ENCODE measurements at regions not wholly inside any gene's neighbourhood (a gene's known extent, or its start where the extent isn't known, plus 50 kb on each side); places are given as distances from the start of the nearest gene placed in this dataset.

DNA sequence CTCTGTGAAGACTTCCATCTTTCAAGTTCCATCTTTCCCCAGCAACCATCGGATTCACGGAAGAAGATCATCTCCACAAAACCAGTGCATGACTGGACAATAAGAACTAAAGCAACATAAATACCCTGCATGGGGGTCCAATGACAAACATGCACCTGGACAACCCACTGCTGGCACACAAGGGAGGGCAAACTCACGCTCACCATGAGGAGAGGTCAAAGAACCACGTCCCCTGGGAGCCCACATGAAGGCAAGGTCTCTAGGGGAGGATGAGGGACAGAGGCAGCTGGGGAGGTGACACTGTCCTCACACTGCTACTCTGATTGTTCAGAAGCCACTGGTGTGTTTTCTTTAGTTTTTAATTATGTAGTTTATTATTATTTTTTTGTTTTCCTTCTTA is 190.8 kb downstream of the MED10 start:
- TF ChIP-seq CTCF (IDR thresholded peaks at IDR 0.05; ENCODE audit: extremely low read depth, low read depth, low read length): no peak
- Histone ChIP-seq H3K79me2 (ENCODE audit: insufficient read depth, low read length) (no peaks in the 10 kb centered on the region), H3K36me3 (ENCODE audit: insufficient read depth, low read length) (no peaks in the 10 kb centered on the region), H3K4me3 (ENCODE audit: insufficient read depth, low read length) (no peak overlapping the region), H3K27ac (ENCODE audit: low read depth, low read length) (no peak overlapping the region), H3K27me3 (ENCODE audit: insufficient read depth, low read length) (no peaks in the 10 kb centered on the region), H3K9me3 (ENCODE audit: low read depth, low read length) (no peaks in the 10 kb centered on the region), H4K20me1 (ENCODE audit: insufficient read depth, low read length) (no peaks in the 10 kb centered on the region), H3K4me1 (ENCODE audit: insufficient read depth, low read length) (no peaks in the 10 kb centered on the region), H3K4me2 (ENCODE audit: insufficient read depth, low read length) (no peak overlapping the region), H2AFZ (ENCODE audit: low read length) (no peak overlapping the region)
- no peak for DNase-seq (ENCODE audit: insufficient read length, low spot score, missing footprints)

DNA sequence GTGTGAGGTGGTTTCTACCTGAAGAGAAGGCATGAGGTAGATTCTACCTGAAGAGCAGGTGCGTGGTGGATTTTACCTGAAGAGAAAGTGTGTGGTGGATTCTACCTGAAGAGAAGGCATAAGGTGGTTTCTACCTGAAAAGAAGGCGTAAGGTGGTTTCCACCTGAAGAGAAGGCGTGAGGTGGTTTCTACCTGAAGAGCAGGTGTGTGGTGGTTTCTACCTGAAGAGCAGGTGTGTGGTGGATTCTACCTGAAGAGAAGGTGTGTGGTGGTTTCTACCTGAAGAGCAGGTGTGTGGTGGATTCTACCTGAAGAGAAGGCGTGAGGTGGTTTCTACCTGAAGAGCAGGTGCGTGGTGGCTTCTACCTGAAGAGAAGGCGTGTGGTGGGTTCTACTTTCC is 192.8 kb downstream of the MED10 start:
- Histone ChIP-seq H3K79me2 (ENCODE audit: insufficient read depth, low read length) (no peaks in the 10 kb centered on the region), H3K27ac (ENCODE audit: low read depth, low read length) (no peak overlapping the region), H4K20me1 (ENCODE audit: insufficient read depth, low read length) (no peaks in the 10 kb centered on the region), H3K9me3 (ENCODE audit: low read depth, low read length) (no peaks in the 10 kb centered on the region), H3K4me1 (ENCODE audit: insufficient read depth, low read length) (no peaks in the 10 kb centered on the region), H2AFZ (ENCODE audit: low read length) (no peak overlapping the region), H3K4me3 (ENCODE audit: insufficient read depth, low read length) (no peak overlapping the region), H3K27me3 (ENCODE audit: insufficient read depth, low read length) (no peaks in the 10 kb centered on the region), H3K4me2 (ENCODE audit: insufficient read depth, low read length) (no peak overlapping the region), H3K36me3 (ENCODE audit: insufficient read depth, low read length) (no peaks in the 10 kb centered on the region)
- DNase-seq (ENCODE audit: insufficient read length, low spot score, missing footprints): no peak
- no peak for TF ChIP-seq CTCF (IDR thresholded peaks at IDR 0.05; ENCODE audit: extremely low read depth, low read depth, low read length)

GRCh38 chr5:6184481-6184880 is 193.9 kb downstream of the MED10 start:
- H3K4me1 ChIP-seq (ENCODE audit: insufficient read depth, low read length): no peaks in the 10 kb centered on the region
- no peak overlapping the region for H3K4me3 ChIP-seq (ENCODE audit: insufficient read depth, low read length)
- no peaks in the 10 kb centered on the region for H3K79me2 ChIP-seq (ENCODE audit: insufficient read depth, low read length)
- no peak for TF ChIP-seq CTCF (IDR thresholded peaks at IDR 0.05; ENCODE audit: extremely low read depth, low read depth, low read length)
- no peak overlapping the region for H3K4me2 ChIP-seq (ENCODE audit: insufficient read depth, low read length)
- no peaks in the 10 kb centered on the region for H4K20me1 ChIP-seq (ENCODE audit: insufficient read depth, low read length)
- no peaks in the 10 kb centered on the region for H3K27me3 ChIP-seq (ENCODE audit: insufficient read depth, low read length)
- no peaks in the 10 kb centered on the region for H3K9me3 ChIP-seq (ENCODE audit: low read depth, low read length)
- no peak overlapping the region for H2AFZ ChIP-seq (ENCODE audit: low read length)
- H3K27ac ChIP-seq (ENCODE audit: low read depth, low read length): no peak overlapping the region
- H3K36me3 ChIP-seq (ENCODE audit: insufficient read depth, low read length): no peaks in the 10 kb centered on the region
- no peak for DNase-seq (ENCODE audit: insufficient read length, low spot score, missing footprints)

DNA sequence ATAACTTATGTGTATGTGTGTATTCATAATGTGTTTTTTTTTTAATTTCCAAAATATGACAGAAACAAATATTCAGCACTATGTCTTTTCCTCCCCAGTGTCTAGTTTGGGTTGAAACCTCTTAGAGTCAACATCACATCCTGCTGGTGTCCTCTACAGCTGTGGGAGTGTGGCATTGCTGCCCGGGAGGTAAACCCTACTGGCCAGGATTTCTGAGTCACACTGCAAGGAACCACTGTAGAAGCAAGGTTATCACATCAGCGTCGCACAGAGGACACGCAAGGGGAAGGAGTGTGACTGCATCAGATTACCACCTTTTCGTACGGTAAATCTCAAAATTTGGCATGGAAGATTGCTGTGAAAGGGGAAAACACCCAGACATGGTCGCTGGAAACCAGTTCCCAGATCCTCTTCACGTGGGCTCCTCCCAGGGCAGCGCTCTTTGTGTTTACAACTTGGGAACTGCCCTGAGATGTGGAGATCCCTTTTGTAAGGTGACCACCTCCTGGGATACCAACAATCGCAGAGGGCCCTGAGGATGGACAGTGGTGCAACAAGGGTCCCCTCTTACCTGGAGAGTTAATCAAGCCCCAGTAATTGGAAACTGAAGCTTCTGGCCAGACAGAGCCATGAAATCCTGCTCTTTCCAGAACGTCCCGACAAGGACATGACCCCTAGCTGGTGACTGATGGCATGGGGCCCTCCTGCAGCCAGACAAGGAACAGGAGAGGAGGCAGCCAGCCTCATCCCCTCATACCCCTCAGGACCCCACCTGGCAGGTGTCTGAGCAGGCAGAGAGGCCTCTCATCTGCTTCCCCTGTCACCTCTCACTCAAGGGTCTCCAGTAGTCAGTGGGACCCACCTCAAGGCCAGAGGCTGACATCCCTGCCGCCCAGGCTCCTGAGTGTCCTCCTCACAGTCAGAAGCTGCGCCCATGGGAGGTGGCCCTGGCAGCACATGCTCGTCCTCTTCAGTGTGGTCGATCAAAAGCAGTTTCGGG is 194.7 kb downstream of the MED10 start:
- H3K27ac ChIP-seq (ENCODE audit: low read depth, low read length): no peak overlapping the region
- no peaks in the 10 kb centered on the region for H3K27me3 ChIP-seq (ENCODE audit: insufficient read depth, low read length)
- no peak overlapping the region for H3K4me3 ChIP-seq (ENCODE audit: insufficient read depth, low read length)
- no peak overlapping the region for H3K4me2 ChIP-seq (ENCODE audit: insufficient read depth, low read length)
- no peak for DNase-seq (ENCODE audit: insufficient read length, low spot score, missing footprints)
- no peaks in the 10 kb centered on the region for H4K20me1 ChIP-seq (ENCODE audit: insufficient read depth, low read length)
- TF ChIP-seq CTCF (IDR thresholded peaks at IDR 0.05; ENCODE audit: extremely low read depth, low read depth, low read length): no peak
- H3K36me3 ChIP-seq (ENCODE audit: insufficient read depth, low read length): no peaks in the 10 kb centered on the region
- no peaks in the 10 kb centered on the region for H3K4me1 ChIP-seq (ENCODE audit: insufficient read depth, low read length)
- no peaks in the 10 kb centered on the region for H3K79me2 ChIP-seq (ENCODE audit: insufficient read depth, low read length)
- H2AFZ ChIP-seq (ENCODE audit: low read length): no peak overlapping the region
- no peaks in the 10 kb centered on the region for H3K9me3 ChIP-seq (ENCODE audit: low read depth, low read length)
